ENCODE measurements at regions not wholly inside any gene's neighbourhood (a gene's known extent, or its start where the extent isn't known, plus 50 kb on each side); places are given as distances from the start of the nearest gene placed in this dataset.

DNA sequence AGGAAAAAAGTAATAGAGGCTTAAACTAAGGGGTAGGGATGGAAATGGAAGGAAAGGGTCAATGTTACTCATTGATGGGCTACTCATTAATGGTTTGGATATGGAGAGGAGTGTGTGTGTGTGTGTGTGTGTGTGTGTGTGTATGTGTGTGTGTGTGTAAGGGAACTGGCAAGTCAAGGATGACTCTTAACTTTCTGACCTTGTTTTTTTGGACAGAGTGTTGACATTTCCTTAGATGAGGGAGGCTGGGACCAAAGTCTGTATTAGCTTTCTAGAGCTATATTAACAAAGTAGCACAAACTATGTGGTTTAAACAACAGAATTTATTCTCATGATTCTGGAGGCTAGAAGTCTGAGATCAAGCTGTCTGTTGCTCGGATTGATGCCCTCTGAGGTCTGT is 202.7 kb downstream of the GBA3 start:
- Histone ChIP-seq H3K9me1 (ENCODE audit: insufficient read depth, low read length) (no peaks in the 10 kb centered on the region), H3K23ac (ENCODE audit: low read depth, low read length) (no peak overlapping the region), H3K27ac (ENCODE audit: insufficient read depth, low read length) (no peak overlapping the region), H3K79me1 (ENCODE audit: low read depth in 1 of 2, low read length in 2 of 2) (no peaks in the 10 kb centered on the region), H3K36me3 (ENCODE audit: control insufficient read depth, insufficient read depth, low read length) (no peaks in the 10 kb centered on the region), H3K9ac (ENCODE audit: low read depth, low read length) (no peak overlapping the region), H4K8ac (ENCODE audit: low read depth in 2 of 2, low read length in 2 of 2) (no peak overlapping the region), H3K4me2 (ENCODE audit: low read depth, low read length) (no peak overlapping the region), H4K5ac (ENCODE audit: low read depth, low read length) (no peak overlapping the region), H3K4me3 (ENCODE audit: insufficient read depth, low read depth, low read length) (no peak overlapping the region), H2AFZ (replicated peaks; ENCODE audit: low read length, poor library complexity) (no peak overlapping the region), H3K4ac (ENCODE audit: low read depth, low read length) (no peak overlapping the region), H4K91ac (ENCODE audit: insufficient read depth, low read depth, low read length) (no peak overlapping the region), H3K56ac (ENCODE audit: extremely low read depth, insufficient read depth, low read length) (no peak overlapping the region), H3K14ac (replicated peaks; ENCODE audit: low read depth, low read length) (no peak overlapping the region), H2BK120ac (ENCODE audit: low read depth, low read length) (no peak overlapping the region), H2AK5ac (ENCODE audit: low read depth, low read length) (no peak overlapping the region), H2AK9ac (replicated peaks; ENCODE audit: low read depth, low read length, poor library complexity) (no peak overlapping the region), H3K18ac (ENCODE audit: low read depth, low read length) (no peak overlapping the region), H2BK20ac (ENCODE audit: low read depth, low read length) (no peak overlapping the region), H4K20me1 (ENCODE audit: insufficient read depth, low read length) (no peaks in the 10 kb centered on the region), H3K9me3 (ENCODE audit: control insufficient read depth, insufficient read depth, low read length) (peaks cover 2% of the 10 kb centered on the region; the same call in 1 of the 2 replicates), H2BK5ac (ENCODE audit: low read depth, low read length, poor library complexity, severe bottlenecking) (peak overlapping the region; percentile 33), H2BK15ac (ENCODE audit: low read depth, low read length) (no peak overlapping the region), H3K4me1 (ENCODE audit: control insufficient read depth, insufficient read depth, low read length) (no peaks in the 10 kb centered on the region), H3K27me3 (ENCODE audit: control insufficient read depth, insufficient read depth, low read length) (no peaks in the 10 kb centered on the region)
- ChIA-PET POLR2A (ENCODE audit: unreplicated experiment) (no interaction called here), CTCF (interaction anchor here (0.5 kb wide), 1 partner anchor 227 kb away, joined by 3 read pairs; no protein-coding TSS in a partner anchor)
- BruUV-seq (replicated peaks), result no TSS peak
- no CpG with 5 or more reads among the region's 1 CpG for WGBS, 2 experiments (ENCODE audit: extremely low coverage in 2 of 2, insufficient read length in 1 of 2)
- dilution Hi-C loops (cut with HindIII; ENCODE audit: low sequenced_read_pairs, unreplicated experiment) (no loop called here), in situ Hi-C loops (cut with MboI; ENCODE audit: low sequenced_read_pairs) (no loop called here), intact Hi-C loops (cut with micrococcal nuclease) (no loop called here)
- no peak for ATAC-seq (ENCODE audit: low read depth)
- TF ChIP-seq MXI1 (IDR thresholded peaks at IDR 0.05; ENCODE audit: borderline replicate concordance, low read depth, low read length) (no peak), SMC3 (IDR thresholded peaks at IDR 0.05; ENCODE audit: low read depth, low read length) (no peak), NFE2L2 (IDR thresholded peaks at IDR 0.05; ENCODE audit: low read depth, low read length) (no peak), USF2 (IDR thresholded peaks at IDR 0.05; ENCODE audit: low read depth, low read length) (no peak), RAD21 (IDR thresholded peaks at IDR 0.05; ENCODE audit: low read length) (no peak), CHD1 (IDR thresholded peaks at IDR 0.05; ENCODE audit: low read depth, low read length) (no peak), MAFK (IDR thresholded peaks at IDR 0.05; ENCODE audit: low read depth, low read length) (no peak), POLR2A (IDR thresholded peaks at IDR 0.05; ENCODE audit: low read depth, low read length) (no peak), FOS (IDR thresholded peaks at IDR 0.05; ENCODE audit: low read depth, low read length) (no peak), CEBPB (IDR thresholded peaks at IDR 0.05; ENCODE audit: low read depth, low read length) (no peak), MAZ (IDR thresholded peaks at IDR 0.05; ENCODE audit: borderline replicate concordance, low read depth, low read length) (no peak), RFX5 (IDR thresholded peaks at IDR 0.05; ENCODE audit: low read depth, low read length) (no peak), BHLHE40 (IDR thresholded peaks at IDR 0.05; ENCODE audit: low read depth, low read length) (no peak), RCOR1 (IDR thresholded peaks at IDR 0.05; ENCODE audit: insufficient replicate concordance, low read length) (no peak)
- TF ChIP-seq, protein P1, sequence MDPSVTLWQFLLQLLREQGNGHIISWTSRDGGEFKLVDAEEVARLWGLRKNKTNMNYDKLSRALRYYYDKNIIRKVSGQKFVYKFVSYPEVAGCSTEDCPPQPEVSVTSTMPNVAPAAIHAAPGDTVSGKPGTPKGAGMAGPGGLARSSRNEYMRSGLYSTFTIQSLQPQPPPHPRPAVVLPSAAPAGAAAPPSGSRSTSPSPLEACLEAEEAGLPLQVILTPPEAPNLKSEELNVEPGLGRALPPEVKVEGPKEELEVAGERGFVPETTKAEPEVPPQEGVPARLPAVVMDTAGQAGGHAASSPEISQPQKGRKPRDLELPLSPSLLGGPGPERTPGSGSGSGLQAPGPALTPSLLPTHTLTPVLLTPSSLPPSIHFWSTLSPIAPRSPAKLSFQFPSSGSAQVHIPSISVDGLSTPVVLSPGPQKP (IDR thresholded peaks at IDR 0.05; ENCODE audit: borderline replicate concordance, low read depth, low read length), result no peak
- TF ChIP-seq, protein P2, sequence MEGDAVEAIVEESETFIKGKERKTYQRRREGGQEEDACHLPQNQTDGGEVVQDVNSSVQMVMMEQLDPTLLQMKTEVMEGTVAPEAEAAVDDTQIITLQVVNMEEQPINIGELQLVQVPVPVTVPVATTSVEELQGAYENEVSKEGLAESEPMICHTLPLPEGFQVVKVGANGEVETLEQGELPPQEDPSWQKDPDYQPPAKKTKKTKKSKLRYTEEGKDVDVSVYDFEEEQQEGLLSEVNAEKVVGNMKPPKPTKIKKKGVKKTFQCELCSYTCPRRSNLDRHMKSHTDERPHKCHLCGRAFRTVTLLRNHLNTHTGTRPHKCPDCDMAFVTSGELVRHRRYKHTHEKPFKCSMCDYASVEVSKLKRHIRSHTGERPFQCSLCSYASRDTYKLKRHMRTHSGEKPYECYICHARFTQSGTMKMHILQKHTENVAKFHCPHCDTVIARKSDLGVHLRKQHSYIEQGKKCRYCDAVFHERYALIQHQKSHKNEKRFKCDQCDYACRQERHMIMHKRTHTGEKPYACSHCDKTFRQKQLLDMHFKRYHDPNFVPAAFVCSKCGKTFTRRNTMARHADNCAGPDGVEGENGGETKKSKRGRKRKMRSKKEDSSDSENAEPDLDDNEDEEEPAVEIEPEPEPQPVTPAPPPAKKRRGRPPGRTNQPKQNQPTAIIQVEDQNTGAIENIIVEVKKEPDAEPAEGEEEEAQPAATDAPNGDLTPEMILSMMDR (conservative IDR thresholded peaks at IDR 0.05; ENCODE audit: low read depth, low read length), result no peak
- DNase-seq, result no peak
